NCI-H2107 (cell line): ENCODE measurements at regions not wholly inside any gene's neighbourhood (a gene's known extent, or its start where the extent isn't known, plus 50 kb on each side); places are given as distances from the start of the nearest gene placed in this dataset.
"Not testable (repeated sequence)": the region's sequence is repeated elsewhere in the genome, so short reads cannot be mapped to it uniquely, and the experiment has no call there.

Source experiments
- DNase-seq: peaks from one replicate; lab custom pipeline; 2025; lab: John Stamatoyannopoulos, UW

DNA sequence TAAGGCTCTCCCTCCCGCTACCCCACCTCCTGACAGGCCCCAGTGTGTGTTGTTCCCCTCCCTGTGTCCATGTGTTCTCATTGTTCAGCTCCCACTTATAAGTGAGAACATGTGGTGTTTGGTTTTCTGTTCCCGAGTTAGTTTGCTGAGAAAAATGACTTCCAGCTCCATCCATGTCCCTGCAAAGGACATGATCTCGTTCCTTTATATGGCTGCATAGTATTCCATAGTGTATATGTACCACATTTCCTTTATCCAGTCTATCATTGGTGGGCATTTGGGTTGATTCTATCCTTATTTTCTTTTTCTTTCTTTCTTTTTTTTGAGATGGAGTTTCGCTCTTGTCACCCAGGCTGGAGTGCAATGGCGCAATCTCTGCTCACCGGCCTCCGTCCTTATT, 57.8 kb upstream of the RASSF3 start:
- DNase-seq: not testable (repeated sequence)

DNA sequence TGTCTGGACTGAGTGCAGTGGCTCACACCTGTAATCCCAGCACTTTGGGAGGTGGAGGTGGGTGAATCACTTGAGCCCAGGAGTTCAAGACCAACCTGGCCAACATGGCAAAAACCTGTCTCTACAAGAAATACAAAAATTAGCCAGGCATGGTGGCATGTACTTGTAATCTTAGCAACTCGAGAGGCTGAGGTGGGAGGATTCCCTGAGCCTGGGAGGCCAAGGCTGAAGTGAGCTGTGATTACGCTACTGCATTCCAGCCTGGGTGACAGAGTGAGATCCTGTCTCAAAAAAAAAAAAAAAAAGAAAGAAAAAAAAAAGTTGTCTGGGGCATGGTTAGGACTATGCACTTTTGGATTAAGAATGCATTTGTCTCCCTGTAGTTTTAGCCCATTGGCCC, 56.6 kb upstream of the RASSF3 start:
- not testable (repeated sequence) for DNase-seq

DNA sequence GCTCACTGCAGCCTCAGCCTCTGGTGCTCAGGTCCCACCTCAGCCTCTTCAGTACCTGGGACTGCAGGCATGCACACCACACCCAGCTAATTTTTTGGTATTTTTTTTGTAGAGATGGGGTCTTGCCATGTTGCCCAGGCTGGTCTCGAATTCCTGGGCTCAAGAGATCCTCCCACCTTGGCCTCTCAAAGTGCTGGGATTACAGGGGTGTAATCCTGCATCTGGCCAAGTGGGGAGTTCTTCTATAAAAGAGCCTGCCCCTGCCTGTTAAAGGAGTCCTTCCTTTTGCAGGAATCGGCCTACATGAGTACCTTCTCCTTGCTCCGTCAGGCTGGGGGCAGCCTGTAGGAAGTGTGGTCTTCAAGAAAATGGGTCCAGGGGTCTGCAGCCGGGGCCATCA, 54.1 kb upstream of the RASSF3 start:
- DNase-seq: no peak

DNA sequence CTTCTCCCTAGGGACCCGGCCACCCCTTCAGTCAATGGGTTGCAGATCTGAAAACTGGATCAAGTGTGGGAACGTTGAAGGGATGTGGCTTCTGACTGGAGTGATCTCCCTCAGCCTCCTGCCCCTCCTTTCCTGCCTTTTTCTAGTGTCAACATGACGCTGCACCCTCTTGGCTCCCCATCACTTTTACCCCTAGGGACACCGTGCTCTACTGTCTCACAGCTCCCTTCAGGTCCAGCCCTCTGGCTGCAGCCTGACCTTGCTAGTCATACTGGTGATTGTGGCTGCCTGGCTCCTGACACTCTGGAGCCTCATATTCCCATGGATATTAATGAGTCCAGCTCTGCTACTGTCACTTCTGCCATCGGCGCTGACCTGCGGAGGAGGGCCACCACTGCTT, 51.5 kb upstream of the RASSF3 start:
- DNase-seq: peak; percentile 34

DNA sequence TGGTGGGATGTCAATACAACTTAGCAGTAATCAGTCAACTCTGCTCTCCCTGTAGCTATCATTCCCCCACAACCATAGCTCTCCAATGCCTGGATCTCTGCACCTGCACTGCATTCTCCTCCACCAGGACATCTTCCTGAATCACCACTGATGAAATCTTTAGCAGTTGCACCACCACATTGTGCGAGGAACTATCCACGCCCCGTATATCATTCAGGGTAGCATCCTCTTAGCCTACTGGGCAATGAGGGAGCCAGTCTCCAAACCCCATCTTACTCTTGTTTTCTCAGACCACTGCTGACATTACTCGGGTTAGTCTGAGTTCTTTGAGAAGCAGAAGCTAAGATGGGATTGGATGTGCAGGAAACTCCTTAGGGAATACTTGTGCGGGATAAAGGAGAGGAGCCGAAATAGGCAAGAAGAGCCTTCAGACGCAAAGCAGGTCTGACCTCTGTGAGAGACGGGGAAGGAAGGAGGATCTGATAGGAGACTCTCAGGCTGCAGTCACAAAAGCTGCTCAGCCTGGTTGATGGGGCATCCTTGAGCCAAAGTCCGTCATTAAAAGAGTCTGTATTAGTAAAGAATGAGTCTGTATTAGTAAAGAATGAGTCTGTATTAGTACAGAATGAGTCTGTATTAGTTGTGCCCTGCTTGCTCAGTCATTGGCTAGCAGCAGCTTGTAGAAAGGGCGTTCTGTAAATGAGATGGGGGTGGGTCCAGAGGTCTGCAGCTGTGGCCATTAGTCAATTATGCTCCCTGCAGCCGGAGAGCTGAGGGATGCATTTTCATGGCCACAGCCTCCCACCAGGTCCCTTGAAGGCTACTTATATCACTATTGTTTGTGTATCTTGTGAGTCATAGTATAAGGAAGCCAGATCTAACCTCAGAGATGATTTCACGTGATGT, 49.6 kb upstream of the RASSF3 start:
- no peak for DNase-seq
